Mesendoderm (in vitro differentiated cells): ENCODE measurements at regions not wholly inside any gene's neighbourhood (a gene's known extent, or its start where the extent isn't known, plus 50 kb on each side); places are given as distances from the start of the nearest gene placed in this dataset.

ENCODE experiments used
- DNase-seq: peaks from one replicate; pipeline ENCODE4 v3.0.0; 2013
- H2AK5ac ChIP-seq: 2 replicates; pipeline ENCODE4 v1.6.1; 2013; ENCODE audit warnings: low read length, inconsistent platforms
- H2BK120ac ChIP-seq: 2 replicates; pipeline ENCODE4 v1.6.1; 2013; ENCODE audit warnings: low read depth, mild to moderate bottlenecking, low read length, moderate library complexity, mixed read lengths
- H2BK15ac ChIP-seq: replicated peaks from 2 replicates; pipeline ENCODE4 v1.6.1; 2013; ENCODE audit warnings: low read depth, mild to moderate bottlenecking, moderate library complexity
- H2BK5ac ChIP-seq: 2 replicates; pipeline ENCODE4 v1.6.1; 2013; ENCODE audit warnings: low read length, inconsistent platforms
- H3K18ac ChIP-seq: 2 replicates; pipeline ENCODE4 v1.6.1; 2013; ENCODE audit warnings: mild to moderate bottlenecking, low read length, mixed read lengths
- H3K23ac ChIP-seq: one replicate; pipeline ENCODE4 v1.6.1; 2013; ENCODE audit warnings: low read length
- H3K27ac ChIP-seq: 2 replicates; pipeline ENCODE4 v1.5.1; 2013; ENCODE audit warnings: low read depth, mild to moderate bottlenecking, inconsistent platforms, low read length, moderate library complexity
- H3K27me3 ChIP-seq: 2 replicates; pipeline ENCODE4 v1.6.1; 2013; ENCODE audit warnings: low read length, control low read depth, mild to moderate bottlenecking, inconsistent platforms; ENCODE audit not compliant: insufficient read depth, poor library complexity
- H3K36me3 ChIP-seq: 2 replicates; pipeline ENCODE4 v1.6.1; 2013; ENCODE audit warnings: low read length, inconsistent platforms; ENCODE audit not compliant: control insufficient read depth, insufficient read depth
- H3K4ac ChIP-seq: one replicate; pipeline ENCODE4 v1.6.1; 2013; ENCODE audit warnings: low read depth, mild to moderate bottlenecking, low read length, moderate library complexity
- H3K4me1 ChIP-seq: 2 replicates; pipeline ENCODE4 v1.6.1; 2013; ENCODE audit warnings: low read depth, low read length, inconsistent platforms; ENCODE audit not compliant: control insufficient read depth
- H3K4me2 ChIP-seq: 2 replicates; pipeline ENCODE4 v1.6.1; 2013; ENCODE audit warnings: low read length
- H3K4me3 ChIP-seq: 2 replicates; pipeline ENCODE4 v1.5.1; 2013; ENCODE audit warnings: mild to moderate bottlenecking, low read length
- H3K56ac ChIP-seq: one replicate; pipeline ENCODE4 v1.6.1; 2013; ENCODE audit warnings: low read length
- H3K79me1 ChIP-seq: 2 replicates; pipeline ENCODE4 v1.6.1; 2013; ENCODE audit warnings: low read length, inconsistent platforms
- H3K79me2 ChIP-seq: 2 replicates; pipeline ENCODE4 v1.6.1; 2013; ENCODE audit warnings: mild to moderate bottlenecking, low read length; ENCODE audit not compliant: control insufficient read depth, insufficient read depth
- H3K9ac ChIP-seq: 2 replicates; pipeline ENCODE4 v1.6.1; 2013; ENCODE audit warnings: low read length, inconsistent platforms
- H4K5ac ChIP-seq: one replicate; pipeline ENCODE4 v1.6.1; 2013; ENCODE audit warnings: low read length
- H4K8ac ChIP-seq: one replicate; pipeline ENCODE4 v1.6.1; 2013; ENCODE audit warnings: low read depth, mild to moderate bottlenecking, control low read depth, low read length, moderate library complexity
- WGBS: extraction: QIAGEN DNeasy Blood & Tissue Kit; methylation state at CpG from one replicate; pipeline ENCODE4 v1.1.7; 2013; ENCODE audit warnings: low lambda C conversion rate, missing lambda C conversion rate; ENCODE audit not compliant: insufficient coverage; ENCODE audit errors: extremely low coverage; 5-methylcytosine and 5-hydroxymethylcytosine counted together

DNA sequence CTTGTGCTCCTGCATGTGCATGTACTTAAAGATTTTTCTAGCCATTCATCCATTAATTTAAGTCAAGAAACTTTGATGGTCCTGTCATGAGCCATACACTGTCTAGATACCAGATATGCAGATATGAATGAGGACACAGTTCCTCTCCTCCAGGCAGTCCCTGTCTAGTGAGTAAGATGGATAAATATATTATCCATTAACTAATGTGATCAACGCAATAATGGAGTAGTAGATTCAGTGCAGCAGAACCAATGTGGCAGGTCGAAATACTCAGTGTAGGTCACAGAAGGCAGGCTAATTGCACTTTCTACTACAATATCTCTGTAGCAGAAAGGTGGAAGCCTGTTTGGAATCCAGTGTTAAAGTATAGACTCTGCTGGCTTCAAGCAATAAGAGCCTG lies 112.5 kb downstream of the PCDH7 start:
- no peak overlapping the region for H3K4me2 ChIP-seq
- H2BK120ac ChIP-seq: no peak overlapping the region
- no peak overlapping the region for H3K4ac ChIP-seq
- H3K27ac ChIP-seq: no peak overlapping the region
- H3K23ac ChIP-seq: no peak overlapping the region
- no peak for DNase-seq
- H2AK5ac ChIP-seq: no peak overlapping the region
- H3K4me1 ChIP-seq: peaks cover 2% of the 10 kb centered on the region
- no peak overlapping the region for H2BK15ac ChIP-seq
- no peaks in the 10 kb centered on the region for H3K36me3 ChIP-seq
- WGBS: no CpG with 5 or more reads among the region's 2 CpGs
- H3K79me1 ChIP-seq: no peaks in the 10 kb centered on the region
- H3K4me3 ChIP-seq: no peak overlapping the region
- no peak overlapping the region for H2BK5ac ChIP-seq
- no peak overlapping the region for H3K56ac ChIP-seq
- no peak overlapping the region for H3K9ac ChIP-seq
- no peaks in the 10 kb centered on the region for H3K27me3 ChIP-seq
- H3K79me2 ChIP-seq: no peaks in the 10 kb centered on the region
- H4K8ac ChIP-seq: no peak overlapping the region
- H4K5ac ChIP-seq: no peak overlapping the region
- no peak overlapping the region for H3K18ac ChIP-seq

DNA sequence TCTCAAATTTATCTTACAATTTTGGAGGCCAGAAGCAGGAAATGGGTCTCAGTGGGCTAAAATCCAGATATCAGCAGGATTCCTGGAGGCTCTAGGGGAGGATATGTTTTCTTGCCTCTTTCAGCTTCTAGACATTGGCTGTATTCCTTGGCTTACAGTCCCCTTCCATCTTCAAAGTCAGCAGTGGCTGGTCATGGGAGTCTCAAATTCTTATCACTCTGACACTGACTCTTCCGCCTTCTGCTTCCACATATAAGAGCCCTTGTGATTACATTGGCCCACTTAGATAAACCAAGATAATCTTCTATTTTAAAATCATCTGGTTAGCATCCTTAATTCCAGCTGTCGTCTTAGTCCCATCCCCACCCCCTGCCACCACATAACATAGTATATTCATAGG lies 113.0 kb downstream of the PCDH7 start:
- Histone ChIP-seq H3K56ac (no peak overlapping the region), H3K27ac (no peak overlapping the region), H3K27me3 (no peaks in the 10 kb centered on the region)

DNA sequence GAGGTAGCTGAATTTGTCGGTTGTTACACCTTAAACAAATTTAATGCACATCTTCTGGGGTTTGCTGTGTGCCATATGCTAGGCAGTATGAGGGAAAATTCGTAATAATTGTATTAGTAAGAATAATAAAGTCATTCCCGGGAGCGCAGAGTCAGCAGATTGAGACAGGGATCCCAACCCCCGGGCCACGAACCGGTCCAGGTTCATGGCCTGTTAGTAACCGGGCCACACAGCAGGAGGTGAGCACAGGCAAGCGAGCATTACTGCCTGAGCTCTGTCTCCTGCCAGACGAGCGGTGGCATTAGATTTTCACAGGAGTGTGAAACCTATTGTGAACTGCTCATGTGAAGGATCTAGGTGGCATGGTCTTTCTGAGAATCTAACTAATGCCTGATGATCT lies 114.9 kb downstream of the PCDH7 start:
- Histone ChIP-seq H3K27me3 (no peaks in the 10 kb centered on the region), H2BK15ac (no peak overlapping the region), H3K79me1 (no peaks in the 10 kb centered on the region), H3K9ac (no peak overlapping the region), H3K4me1 (peaks cover 5% of the 10 kb centered on the region), H3K4ac (no peak overlapping the region), H3K36me3 (no peaks in the 10 kb centered on the region), H3K18ac (no peak overlapping the region), H4K5ac (no peak overlapping the region), H2BK120ac (no peak overlapping the region), H3K4me2 (no peak overlapping the region), H2AK5ac (no peak overlapping the region), H3K79me2 (no peaks in the 10 kb centered on the region), H3K4me3 (no peak overlapping the region), H2BK5ac (no peak overlapping the region), H4K8ac (no peak overlapping the region), H3K27ac (no peak overlapping the region), H3K56ac (no peak overlapping the region), H3K23ac (no peak overlapping the region)
- DNase-seq: no peak
- no CpG with 5 or more reads among the region's 11 CpGs for WGBS

More for the DNA sequence above, 113.0 kb downstream of the PCDH7 start:
- H3K4ac ChIP-seq: no peak overlapping the region
- H3K18ac ChIP-seq: no peak overlapping the region
- H3K23ac ChIP-seq: no peak overlapping the region
- H2BK15ac ChIP-seq: no peak overlapping the region
- no peak overlapping the region for H2AK5ac ChIP-seq
- H2BK5ac ChIP-seq: no peak overlapping the region
- H3K4me1 ChIP-seq: peaks cover 5% of the 10 kb centered on the region
- H3K79me2 ChIP-seq: no peaks in the 10 kb centered on the region
- no peaks in the 10 kb centered on the region for H3K36me3 ChIP-seq
- WGBS: no CpG with 5 or more reads among the region's 2 CpGs
- no peak overlapping the region for H2BK120ac ChIP-seq
- no peaks in the 10 kb centered on the region for H3K79me1 ChIP-seq
- H4K5ac ChIP-seq: no peak overlapping the region
- no peak overlapping the region for H4K8ac ChIP-seq
- peak; percentile 36 for DNase-seq
- no peak overlapping the region for H3K4me2 ChIP-seq
- H3K4me3 ChIP-seq: no peak overlapping the region
- H3K9ac ChIP-seq: no peak overlapping the region

DNA sequence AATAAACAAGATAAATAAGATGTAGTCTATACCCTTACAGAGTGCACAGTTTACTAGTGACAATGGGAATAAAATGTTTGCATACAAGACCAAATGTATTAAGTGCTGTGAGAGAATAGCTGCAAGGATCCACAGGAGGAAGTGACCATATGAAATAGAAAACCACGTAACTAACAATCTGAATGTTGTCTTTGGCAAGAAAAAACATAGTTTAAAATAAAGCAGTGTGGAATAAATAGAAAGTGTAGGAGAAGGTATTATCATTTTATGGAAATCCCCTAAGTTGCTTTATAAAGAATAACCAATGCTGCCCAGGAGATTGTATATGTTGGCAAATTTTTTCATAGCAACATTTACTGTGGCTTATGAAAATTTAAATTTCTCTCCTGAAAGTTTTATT lies 116.1 kb downstream of the PCDH7 start:
- no peak overlapping the region for H4K5ac ChIP-seq
- no peaks in the 10 kb centered on the region for H3K79me2 ChIP-seq
- no CpG with 5 or more reads among the region's 1 CpG for whole genome bisulfite sequencing
- no peak overlapping the region for H2BK15ac ChIP-seq
- no peak overlapping the region for H3K27ac ChIP-seq
- no peak overlapping the region for H3K4me3 ChIP-seq
- no peak overlapping the region for H2BK120ac ChIP-seq
- no peak for DNase-seq
- no peak overlapping the region for H3K23ac ChIP-seq
- H3K4me1 ChIP-seq: peaks cover 6% of the 10 kb centered on the region
- H3K56ac ChIP-seq: no peak overlapping the region
- no peak overlapping the region for H4K8ac ChIP-seq
- H2AK5ac ChIP-seq: no peak overlapping the region
- H3K27me3 ChIP-seq: no peaks in the 10 kb centered on the region
- H3K4me2 ChIP-seq: no peak overlapping the region
- no peaks in the 10 kb centered on the region for H3K79me1 ChIP-seq
- H3K4ac ChIP-seq: no peak overlapping the region
- no peak overlapping the region for H2BK5ac ChIP-seq
- no peaks in the 10 kb centered on the region for H3K36me3 ChIP-seq
- H3K18ac ChIP-seq: no peak overlapping the region
- H3K9ac ChIP-seq: no peak overlapping the region

DNA sequence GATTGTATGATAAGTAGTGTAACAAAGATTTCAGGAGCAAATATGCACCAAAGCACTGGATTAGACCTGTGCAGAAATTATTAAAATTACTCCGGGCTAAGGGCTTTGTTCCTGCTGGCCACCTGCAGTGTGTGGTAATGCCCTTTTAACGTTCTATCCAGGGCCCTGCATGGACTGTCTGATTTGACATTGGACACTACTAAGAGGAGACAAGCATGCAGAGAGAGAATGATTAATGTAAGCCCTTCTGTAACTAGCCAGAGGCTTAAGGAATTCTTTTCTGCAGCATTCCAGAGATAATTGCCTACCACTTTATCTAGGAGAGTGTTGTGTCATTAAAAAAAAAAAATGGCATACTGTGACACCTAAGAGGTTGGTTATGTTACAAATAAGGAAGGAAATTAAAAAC lies 117.0 kb downstream of the PCDH7 start:
- H3K56ac ChIP-seq: no peak overlapping the region
- no peak overlapping the region for H3K23ac ChIP-seq
- no CpG with 5 or more reads among the region's 2 CpGs for WGBS
- no peak overlapping the region for H2BK5ac ChIP-seq
- no peak overlapping the region for H3K4me2 ChIP-seq
- no peaks in the 10 kb centered on the region for H3K79me1 ChIP-seq
- no peak overlapping the region for H3K4ac ChIP-seq
- no peak overlapping the region for H3K18ac ChIP-seq
- no peaks in the 10 kb centered on the region for H3K27me3 ChIP-seq
- H3K27ac ChIP-seq: no peak overlapping the region
- H2AK5ac ChIP-seq: no peak overlapping the region
- H4K8ac ChIP-seq: no peak overlapping the region
- peak; percentile 92 for DNase-seq
- no peak overlapping the region for H3K9ac ChIP-seq
- H2BK120ac ChIP-seq: peak overlapping the region; percentile 45
- H3K4me3 ChIP-seq: no peak overlapping the region
- H3K79me2 ChIP-seq: no peaks in the 10 kb centered on the region
- H3K36me3 ChIP-seq: no peaks in the 10 kb centered on the region
- peaks cover 6% of the 10 kb centered on the region for H3K4me1 ChIP-seq
- H2BK15ac ChIP-seq: no peak overlapping the region
- H4K5ac ChIP-seq: no peak overlapping the region

DNA sequence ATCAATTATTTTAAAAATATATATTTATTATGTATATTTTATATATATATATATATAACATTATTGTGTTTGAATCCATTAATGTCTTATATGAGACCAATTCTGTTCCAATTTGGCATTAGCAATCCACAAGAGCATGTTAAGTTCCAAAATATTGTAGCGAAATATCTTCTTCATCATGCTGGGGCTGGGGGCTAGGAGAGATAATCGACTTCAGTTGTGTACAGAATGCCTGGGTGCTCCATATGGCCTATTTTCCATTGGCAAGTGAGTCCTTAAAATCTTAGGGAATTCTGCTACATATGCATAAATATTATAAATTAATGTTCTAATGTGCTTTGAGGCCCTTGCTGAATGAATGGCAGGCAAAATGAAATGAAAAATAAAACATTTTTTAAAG lies 117.7 kb downstream of the PCDH7 start:
- Histone ChIP-seq H3K9ac (no peak overlapping the region), H2BK5ac (no peak overlapping the region), H3K56ac (no peak overlapping the region), H3K18ac (no peak overlapping the region), H2BK120ac (no peak overlapping the region), H3K27me3 (no peaks in the 10 kb centered on the region), H4K5ac (no peak overlapping the region), H3K4ac (no peak overlapping the region), H3K4me2 (no peak overlapping the region), H4K8ac (peak overlapping the region; percentile 65), H3K79me1 (no peaks in the 10 kb centered on the region), H3K79me2 (no peaks in the 10 kb centered on the region), H2AK5ac (no peak overlapping the region), H3K4me3 (no peak overlapping the region), H3K36me3 (no peaks in the 10 kb centered on the region), H3K4me1 (peaks cover 6% of the 10 kb centered on the region), H2BK15ac (peak overlapping the region; percentile 12), H3K27ac (no peak overlapping the region), H3K23ac (no peak overlapping the region)
- no peak for DNase-seq
- WGBS: no CpG with 5 or more reads among the region's 2 CpGs
